PC-3 (cell line): ENCODE measurements at regions not wholly inside any gene's neighbourhood (a gene's known extent, or its start where the extent isn't known, plus 50 kb on each side); places are given as distances from the start of the nearest gene placed in this dataset.

Experiments used
- ATAC-seq: fragments of 200-7000 bp; cut with Tn5 transposase; 2 replicates; pipeline ENCODE4 v1.9.1; 2020; ENCODE audit warnings: mild to moderate bottlenecking, moderate library complexity
- BruUV-seq: library from RNA; stranded (reverse); fragments of 400-500 nt; replicated peaks from 2 replicates; lab custom pipeline; 2021; lab: Mats Ljungman, UMichigan
- CTCF ChIA-PET: fragments of 300-600 bp; sonication (Branson Sonifier 250); formaldehyde crosslinking; loops from one replicate; lab custom pipeline; 2022; ENCODE audit warnings: antibody characterized with exemption; lab: Charles Lee
- POLR2A ChIA-PET: fragments of 300-600 bp; sonication (Branson Sonifier 250); formaldehyde crosslinking; loops from one replicate; lab custom pipeline; 2022; ENCODE audit warnings: antibody characterized with exemption; ENCODE audit not compliant: unreplicated experiment; lab: Charles Lee
- DNase-seq: peaks from one replicate; pipeline ENCODE4 v3.0.0-alpha.2; 2015
- H2AFZ ChIP-seq: fragments of 300-600 bp; sonication (generic); 2 replicates; pipeline ENCODE4 v1.6.0; 2016; ENCODE audit warnings: antibody characterized with exemption, low read length
- H3F3A ChIP-seq: fragments of 300-600 bp; sonication (generic); one replicate; pipeline ENCODE4 v1.6.0; 2017; ENCODE audit warnings: antibody characterized with exemption, low read length, control low read depth, mild to moderate bottlenecking; ENCODE audit not compliant: unreplicated experiment
- H3K27ac ChIP-seq: fragments of 300-600 bp; sonication (generic); 2 replicates; pipeline ENCODE4 v1.5.1; 2016; ENCODE audit warnings: mild to moderate bottlenecking, low read length
- H3K27me3 ChIP-seq: fragments of 300-600 bp; sonication (generic); 2 replicates; pipeline ENCODE4 v1.6.1; 2016; ENCODE audit warnings: low read length, mixed read lengths
- H3K36me3 ChIP-seq: fragments of 300-600 bp; sonication (generic); 2 replicates; pipeline ENCODE4 v1.6.1; 2016; ENCODE audit warnings: low read depth, mixed run types, low read length, mixed read lengths
- H3K4me1 ChIP-seq: fragments of 300-600 bp; sonication (generic); 2 replicates; pipeline ENCODE4 v1.5.1; 2016; ENCODE audit warnings: low read length; ENCODE audit not compliant: insufficient read depth
- H3K4me2 ChIP-seq: fragments of 300-600 bp; sonication (generic); 2 replicates; pipeline ENCODE4 v1.6.0; 2016; ENCODE audit warnings: low read length
- H3K4me3 ChIP-seq: fragments of 300-600 bp; sonication (generic); 2 replicates; pipeline ENCODE4 v1.5.1; 2016; ENCODE audit warnings: mild to moderate bottlenecking, low read length, mixed read lengths
- H3K79me2 ChIP-seq: fragments of 300-600 bp; sonication (generic); 2 replicates; pipeline ENCODE4 v1.6.1; 2017; ENCODE audit warnings: low read length, mixed read lengths
- H3K9ac ChIP-seq: fragments of 300-600 bp; sonication (generic); 2 replicates; pipeline ENCODE4 v1.6.0; 2016; ENCODE audit warnings: mild to moderate bottlenecking, low read length
- H3K9me2 ChIP-seq: fragments of 300-600 bp; sonication (generic); replicated peaks from 2 replicates; pipeline ENCODE4 v1.6.1; 2016; ENCODE audit warnings: mixed run types, low read length, mixed read lengths
- H3K9me3 ChIP-seq: fragments of 300-600 bp; sonication (generic); 2 replicates; pipeline ENCODE4 v1.6.1; 2016; ENCODE audit warnings: low read length, mixed read lengths
- H4K20me1 ChIP-seq: fragments of 300-600 bp; sonication (generic); 2 replicates; pipeline ENCODE4 v1.6.1; 2016; ENCODE audit warnings: low read length, mixed read lengths
- EZH2 ChIP-seq: fragments of 300-600 bp; sonication (generic); IDR thresholded peaks from one replicate; pipeline ENCODE4 v1.6.1; 2017; ENCODE audit warnings: antibody characterized with exemption, mild to moderate bottlenecking, low read length; ENCODE audit not compliant: unreplicated experiment
- EZH2phosphoT487 ChIP-seq: fragments of 300-600 bp; sonication (generic); IDR thresholded peaks from 2 replicates; pipeline ENCODE4 v1.6.1; 2018; ENCODE audit warnings: mild to moderate bottlenecking, antibody characterized with exemption, low read length, borderline replicate concordance
- intact Hi-C: fragments of 100-400 bp; cut with micrococcal nuclease; formaldehyde crosslinking; loops from 2 replicates; pipeline ENCODE4 v1.9.0; 2023
- TF ChIP-seq, protein P1 (sequence below): fragments of 300-600 bp; sonication (generic); conservative IDR thresholded peaks from 2 replicates; pipeline ENCODE4 v1.5.1; 2017; ENCODE audit warnings: antibody characterized with exemption, low read depth, mild to moderate bottlenecking, low read length

DNA sequence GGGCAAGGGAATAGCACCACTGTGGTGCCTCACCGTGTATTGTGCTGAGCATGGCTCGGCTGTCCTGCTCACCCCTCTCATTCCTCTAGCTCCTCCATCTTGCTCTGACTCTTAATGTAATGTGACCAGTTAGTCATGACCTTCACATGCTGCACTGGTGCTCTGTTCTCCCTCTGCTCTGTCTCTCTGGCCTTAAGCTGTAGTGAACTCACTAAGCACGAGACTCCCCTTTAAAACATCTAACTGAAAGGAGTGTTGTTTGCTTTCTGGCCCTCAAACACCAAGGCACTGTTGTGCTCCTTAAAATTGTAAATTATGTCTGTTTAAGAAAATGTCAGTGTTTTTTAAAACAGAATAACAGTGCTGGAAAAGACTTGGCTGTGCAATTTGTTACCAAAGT lies 140.4 kb downstream of the HDGFL1 start:
- H3K36me3 ChIP-seq = no peaks in the 10 kb centered on the region
- no peaks in the 10 kb centered on the region for H3F3A ChIP-seq
- no peaks in the 10 kb centered on the region for H3K27me3 ChIP-seq
- no peak overlapping the region for H3K9ac ChIP-seq
- no peaks in the 10 kb centered on the region for H3K4me1 ChIP-seq
- H3K9me3 ChIP-seq = no peaks in the 10 kb centered on the region
- H3K27ac ChIP-seq = no peak overlapping the region
- H3K9me2 ChIP-seq = no peaks in the 10 kb centered on the region
- TF ChIP-seq EZH2phosphoT487 (no peak), EZH2 (no peak)
- TF ChIP-seq, protein P1, sequence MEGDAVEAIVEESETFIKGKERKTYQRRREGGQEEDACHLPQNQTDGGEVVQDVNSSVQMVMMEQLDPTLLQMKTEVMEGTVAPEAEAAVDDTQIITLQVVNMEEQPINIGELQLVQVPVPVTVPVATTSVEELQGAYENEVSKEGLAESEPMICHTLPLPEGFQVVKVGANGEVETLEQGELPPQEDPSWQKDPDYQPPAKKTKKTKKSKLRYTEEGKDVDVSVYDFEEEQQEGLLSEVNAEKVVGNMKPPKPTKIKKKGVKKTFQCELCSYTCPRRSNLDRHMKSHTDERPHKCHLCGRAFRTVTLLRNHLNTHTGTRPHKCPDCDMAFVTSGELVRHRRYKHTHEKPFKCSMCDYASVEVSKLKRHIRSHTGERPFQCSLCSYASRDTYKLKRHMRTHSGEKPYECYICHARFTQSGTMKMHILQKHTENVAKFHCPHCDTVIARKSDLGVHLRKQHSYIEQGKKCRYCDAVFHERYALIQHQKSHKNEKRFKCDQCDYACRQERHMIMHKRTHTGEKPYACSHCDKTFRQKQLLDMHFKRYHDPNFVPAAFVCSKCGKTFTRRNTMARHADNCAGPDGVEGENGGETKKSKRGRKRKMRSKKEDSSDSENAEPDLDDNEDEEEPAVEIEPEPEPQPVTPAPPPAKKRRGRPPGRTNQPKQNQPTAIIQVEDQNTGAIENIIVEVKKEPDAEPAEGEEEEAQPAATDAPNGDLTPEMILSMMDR = no peak
- H3K4me2 ChIP-seq = no peak overlapping the region
- POLR2A ChIA-PET = no interaction called here
- no TSS peak for BruUV-seq
- CTCF ChIA-PET = interaction anchor here (0.6 kb wide), 1 partner anchor 10 kb away, joined by 3 read pairs; no protein-coding TSS in a partner anchor
- DNase-seq (no peak), ATAC-seq (no peak)
- intact Hi-C loops = no loop called here
- no peaks in the 10 kb centered on the region for H3K79me2 ChIP-seq
- H2AFZ ChIP-seq = no peak overlapping the region
- no peak overlapping the region for H3K4me3 ChIP-seq
- no peaks in the 10 kb centered on the region for H4K20me1 ChIP-seq

DNA sequence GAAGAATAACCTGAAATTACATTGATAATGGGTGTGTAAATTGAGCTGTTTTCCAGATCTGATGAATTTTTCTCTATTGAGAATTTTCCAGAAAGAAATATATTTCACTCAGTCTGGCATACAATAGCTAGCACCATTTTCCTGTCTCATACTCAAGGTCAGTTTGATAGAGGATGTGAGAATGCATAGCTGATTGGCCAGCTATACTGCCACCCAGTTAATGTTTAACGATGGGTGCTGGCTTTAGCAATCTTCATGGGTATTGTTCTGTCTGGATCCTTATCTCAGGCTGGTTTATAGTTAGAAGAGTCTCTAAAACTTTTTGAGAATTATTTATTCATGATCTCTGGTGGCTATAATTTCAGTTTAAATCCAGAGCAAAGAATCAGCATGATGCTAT lies 147.4 kb downstream of the HDGFL1 start:
- H3K36me3 ChIP-seq = no peaks in the 10 kb centered on the region
- H3K9me2 ChIP-seq = no peaks in the 10 kb centered on the region
- DNase-seq (no peak), ATAC-seq (no peak)
- no TSS peak for BruUV-seq
- H3F3A ChIP-seq = no peaks in the 10 kb centered on the region
- H3K9ac ChIP-seq = no peak overlapping the region
- H2AFZ ChIP-seq = no peak overlapping the region
- TF ChIP-seq, protein P1 = no peak
- TF ChIP-seq EZH2phosphoT487 (no peak), EZH2 (no peak)
- ChIA-PET CTCF (no interaction called here), POLR2A (no interaction called here)
- no peaks in the 10 kb centered on the region for H3K9me3 ChIP-seq
- no peaks in the 10 kb centered on the region for H3K27me3 ChIP-seq
- H3K4me1 ChIP-seq = peaks cover 11% of the 10 kb centered on the region
- no peaks in the 10 kb centered on the region for H3K79me2 ChIP-seq
- intact Hi-C loops = no loop called here
- H3K4me3 ChIP-seq = no peak overlapping the region
- no peaks in the 10 kb centered on the region for H4K20me1 ChIP-seq
- H3K4me2 ChIP-seq = no peak overlapping the region
- H3K27ac ChIP-seq = no peak overlapping the region

DNA sequence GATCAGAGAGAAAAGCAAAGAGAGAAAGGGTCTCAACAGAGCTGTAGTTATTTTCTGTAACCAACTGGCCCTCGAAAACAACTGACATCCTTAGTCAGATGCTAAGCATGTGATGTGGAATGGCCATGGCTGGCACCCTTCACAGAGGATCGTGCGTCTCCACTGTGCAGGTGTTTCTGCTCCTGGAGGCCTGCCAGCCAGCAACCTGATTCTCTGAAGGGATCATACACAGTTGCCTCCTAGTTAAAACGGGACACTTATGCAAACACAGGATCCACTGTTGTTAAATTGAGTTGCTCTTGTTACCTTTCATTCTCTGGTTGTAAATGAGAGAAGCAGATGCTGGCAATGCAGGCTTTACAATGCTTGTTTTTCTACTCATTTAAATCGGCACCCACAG lies 148.5 kb downstream of the HDGFL1 start:
- H3K27me3 ChIP-seq = no peaks in the 10 kb centered on the region
- H3K4me1 ChIP-seq = peaks cover 16% of the 10 kb centered on the region
- no peak for TF ChIP-seq EZH2phosphoT487
- TF ChIP-seq, protein P1 = no peak
- TF ChIP-seq EZH2 = no peak
- intact Hi-C loops = no loop called here
- DNase-seq = peak; percentile 22
- no peaks in the 10 kb centered on the region for H3K9me2 ChIP-seq
- BruUV-seq = no TSS peak
- H3K9ac ChIP-seq = no peak overlapping the region
- no peak overlapping the region for H3K4me3 ChIP-seq
- no peak overlapping the region for H3K27ac ChIP-seq
- H2AFZ ChIP-seq = no peak overlapping the region
- no peaks in the 10 kb centered on the region for H3F3A ChIP-seq
- ChIA-PET CTCF (no interaction called here), POLR2A (no interaction called here)
- H3K36me3 ChIP-seq = 0 out of 2 replicates have a peak, but pooled peaks cover under 1% of the 10 kb centered on the region
- 0 out of 2 replicates have a peak, but pooled peaks cover 2% of the 10 kb centered on the region for H3K9me3 ChIP-seq
- no peaks in the 10 kb centered on the region for H3K79me2 ChIP-seq
- no peak for ATAC-seq
- H3K4me2 ChIP-seq = no peak overlapping the region
- H4K20me1 ChIP-seq = no peaks in the 10 kb centered on the region
